ENCODE measurements at regions not wholly inside any gene's neighbourhood (a gene's known extent, or its start where the extent isn't known, plus 50 kb on each side); places are given as distances from the start of the nearest gene placed in this dataset.

DNA sequence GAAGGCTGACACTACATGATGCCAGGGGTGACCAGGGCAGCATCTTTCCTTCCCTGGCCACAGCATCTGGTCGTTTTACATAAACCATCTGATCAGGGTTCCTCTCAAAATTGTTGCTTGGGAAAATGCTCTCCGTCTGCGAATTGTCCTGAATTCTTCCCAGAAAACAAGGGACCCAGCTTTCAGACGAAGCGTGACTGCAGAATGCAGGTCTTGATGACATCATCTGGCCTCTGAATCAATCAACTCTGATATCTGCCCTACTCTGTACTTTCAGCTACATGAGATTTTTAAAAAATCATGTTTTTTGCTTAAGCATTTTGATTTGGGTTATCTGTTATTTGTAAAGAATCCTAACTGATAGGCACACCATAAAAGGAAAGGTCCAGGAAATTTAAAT is 246.6 kb upstream of the IRS2 start:
- TF ChIP-seq, protein P1, sequence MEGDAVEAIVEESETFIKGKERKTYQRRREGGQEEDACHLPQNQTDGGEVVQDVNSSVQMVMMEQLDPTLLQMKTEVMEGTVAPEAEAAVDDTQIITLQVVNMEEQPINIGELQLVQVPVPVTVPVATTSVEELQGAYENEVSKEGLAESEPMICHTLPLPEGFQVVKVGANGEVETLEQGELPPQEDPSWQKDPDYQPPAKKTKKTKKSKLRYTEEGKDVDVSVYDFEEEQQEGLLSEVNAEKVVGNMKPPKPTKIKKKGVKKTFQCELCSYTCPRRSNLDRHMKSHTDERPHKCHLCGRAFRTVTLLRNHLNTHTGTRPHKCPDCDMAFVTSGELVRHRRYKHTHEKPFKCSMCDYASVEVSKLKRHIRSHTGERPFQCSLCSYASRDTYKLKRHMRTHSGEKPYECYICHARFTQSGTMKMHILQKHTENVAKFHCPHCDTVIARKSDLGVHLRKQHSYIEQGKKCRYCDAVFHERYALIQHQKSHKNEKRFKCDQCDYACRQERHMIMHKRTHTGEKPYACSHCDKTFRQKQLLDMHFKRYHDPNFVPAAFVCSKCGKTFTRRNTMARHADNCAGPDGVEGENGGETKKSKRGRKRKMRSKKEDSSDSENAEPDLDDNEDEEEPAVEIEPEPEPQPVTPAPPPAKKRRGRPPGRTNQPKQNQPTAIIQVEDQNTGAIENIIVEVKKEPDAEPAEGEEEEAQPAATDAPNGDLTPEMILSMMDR (IDR thresholded peaks at IDR 0.05) = no peak
- H3K4me3 ChIP-seq = no peak overlapping the region
- no peaks in the 10 kb centered on the region for H3K36me3 ChIP-seq
- H3K4me1 ChIP-seq = no peaks in the 10 kb centered on the region
- H3K27me3 ChIP-seq = no peaks in the 10 kb centered on the region
- no peak overlapping the region for H3K27ac ChIP-seq
- no peak for DNase-seq (ENCODE audit: low spot score)
- H3K9me3 ChIP-seq = no peaks in the 10 kb centered on the region

DNA sequence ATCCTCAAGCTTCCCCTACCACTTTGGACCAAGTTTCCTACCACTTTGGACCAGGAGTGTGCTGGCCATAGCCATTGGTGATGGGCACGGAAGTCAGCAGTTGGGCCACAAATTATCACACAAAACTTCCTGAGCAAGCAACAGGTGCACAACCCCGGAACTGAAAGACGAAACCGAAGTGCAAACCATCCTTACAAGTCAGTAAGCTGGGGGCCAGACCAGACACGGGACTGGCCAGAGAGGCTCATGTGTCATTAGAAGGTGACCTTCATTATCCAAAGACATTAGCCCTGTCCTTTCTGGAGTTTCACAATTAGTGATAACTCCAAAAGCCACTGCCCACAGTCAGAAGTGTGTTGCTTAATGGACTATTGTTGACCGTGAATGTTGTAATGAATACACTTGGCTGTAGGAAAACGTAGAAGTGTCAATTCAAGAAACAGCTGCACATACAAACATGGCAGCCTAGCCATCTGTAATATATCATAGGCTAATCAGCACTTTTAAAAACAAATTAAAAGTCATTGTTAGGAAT is 244.1 kb upstream of the IRS2 start:
- Histone ChIP-seq H3K27me3 (no peaks in the 10 kb centered on the region), H3K4me1 (no peaks in the 10 kb centered on the region), H3K9me3 (no peaks in the 10 kb centered on the region), H3K36me3 (no peaks in the 10 kb centered on the region), H3K27ac (no peak overlapping the region), H3K4me3 (no peak overlapping the region)
- TF ChIP-seq, protein P1 (IDR thresholded peaks at IDR 0.05) = no peak
- DNase-seq (ENCODE audit: low spot score) = no peak

DNA sequence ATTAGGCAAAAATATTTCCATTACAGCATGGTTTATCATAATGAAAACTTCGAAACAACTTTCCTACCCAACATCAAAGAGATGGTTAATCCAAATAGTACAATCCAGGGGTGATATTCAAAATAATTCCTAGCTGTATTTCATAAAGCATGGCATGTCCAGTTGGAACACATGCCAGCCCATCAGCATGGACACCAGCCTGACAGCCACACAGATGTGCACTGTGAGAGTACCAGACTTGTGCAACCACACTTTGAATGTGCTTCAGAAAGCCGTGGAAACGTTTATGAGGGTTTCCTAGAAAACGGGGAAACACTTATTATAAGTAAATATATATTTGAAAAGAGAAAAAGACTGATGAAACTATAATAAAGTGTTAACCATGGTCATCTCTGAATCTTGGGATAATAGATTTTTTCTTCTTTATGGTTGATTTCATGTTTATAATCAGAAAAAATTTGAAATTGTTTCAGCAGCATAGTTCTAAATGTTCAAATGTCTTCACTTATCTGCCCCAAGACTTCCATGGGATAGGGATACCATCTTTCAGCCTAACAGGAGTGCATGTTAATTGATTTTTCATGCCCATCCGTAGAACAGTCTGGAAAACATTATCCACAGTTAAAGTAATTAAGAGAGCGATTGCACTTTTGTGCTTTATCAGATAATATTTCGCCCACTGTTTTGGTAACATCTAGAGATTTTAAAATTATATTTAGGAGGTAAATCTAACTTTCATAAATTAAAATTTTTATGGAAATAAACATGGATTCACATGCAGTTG is 242.6 kb upstream of the IRS2 start:
- no peak overlapping the region for H3K4me3 ChIP-seq
- H3K36me3 ChIP-seq = no peaks in the 10 kb centered on the region
- no peaks in the 10 kb centered on the region for H3K9me3 ChIP-seq
- no peak for DNase-seq (ENCODE audit: low spot score)
- TF ChIP-seq, protein P1 (IDR thresholded peaks at IDR 0.05) = no peak
- no peak overlapping the region for H3K27ac ChIP-seq
- no peaks in the 10 kb centered on the region for H3K27me3 ChIP-seq
- H3K4me1 ChIP-seq = peaks cover 0 to 8% of the 10 kb centered on the region in 2 donors

DNA sequence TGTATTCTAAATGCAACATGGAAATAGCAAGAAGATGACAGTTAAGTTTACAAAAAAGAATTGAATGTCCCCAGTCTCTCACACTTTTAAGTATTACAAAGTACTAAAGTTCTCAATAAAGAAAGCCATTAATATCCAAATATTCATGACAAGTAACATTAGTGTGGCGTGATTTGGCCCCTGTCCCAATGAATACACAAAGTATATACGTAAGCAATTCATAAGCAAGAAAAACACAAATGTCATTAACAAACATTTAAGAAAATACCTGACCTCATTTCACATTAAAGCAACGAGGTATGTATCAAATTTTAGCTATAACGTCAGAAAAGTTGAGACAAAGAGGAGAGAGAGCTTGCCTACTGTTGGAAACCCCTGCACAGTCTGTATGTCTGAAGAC is 241.9 kb upstream of the IRS2 start:
- TF ChIP-seq, protein P1 (IDR thresholded peaks at IDR 0.05) = no peak
- Histone ChIP-seq H3K9me3 (no peaks in the 10 kb centered on the region), H3K4me3 (no peak overlapping the region), H3K27ac (no peak overlapping the region), H3K36me3 (no peaks in the 10 kb centered on the region), H3K27me3 (no peaks in the 10 kb centered on the region), H3K4me1 (peaks cover 0 to 14% of the 10 kb centered on the region in 2 donors)
- no peak for DNase-seq (ENCODE audit: low spot score)

DNA sequence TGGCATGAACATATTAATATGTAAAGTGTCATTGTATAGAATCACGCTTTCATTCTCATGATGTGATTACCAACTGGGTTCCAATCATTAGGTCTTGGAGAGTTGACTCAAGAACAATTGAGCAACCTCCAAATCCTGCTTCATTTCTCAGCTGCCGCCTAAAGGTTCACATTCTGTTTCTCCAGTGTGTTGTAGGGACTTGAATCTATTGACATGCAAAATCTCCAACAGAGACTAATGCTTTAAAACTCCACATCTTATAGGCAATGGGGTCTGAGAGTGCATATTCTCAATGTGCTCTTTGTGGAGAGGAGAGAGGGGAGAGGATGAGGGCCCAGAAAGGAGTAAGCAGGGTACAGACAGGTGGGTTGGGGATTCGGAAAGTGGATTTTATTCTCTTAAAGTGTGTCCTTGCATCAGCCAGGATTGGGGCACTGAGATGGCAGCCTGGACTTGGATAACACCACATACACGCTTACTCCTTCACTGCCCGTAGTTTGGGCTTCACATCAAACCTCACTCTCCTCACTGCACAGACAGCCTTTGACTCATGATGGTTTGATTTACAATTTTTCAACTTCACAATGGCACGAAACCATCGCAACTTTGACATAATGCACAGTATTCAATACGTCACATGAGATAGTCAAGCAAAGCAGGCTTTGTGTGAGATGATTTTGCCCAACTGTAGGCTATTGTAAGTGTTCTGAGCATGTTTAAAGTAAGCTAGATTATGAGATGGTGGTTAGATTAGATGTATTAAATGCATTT is 241.3 kb upstream of the IRS2 start:
- H3K9me3 ChIP-seq = no peaks in the 10 kb centered on the region
- no peaks in the 10 kb centered on the region for H3K36me3 ChIP-seq
- H3K4me1 ChIP-seq = peaks cover 0 to 20% of the 10 kb centered on the region in 2 donors
- no peak overlapping the region for H3K4me3 ChIP-seq
- H3K27ac ChIP-seq = no peak overlapping the region
- no peak for DNase-seq (ENCODE audit: low spot score)
- TF ChIP-seq, protein P1 (IDR thresholded peaks at IDR 0.05) = no peak
- no peaks in the 10 kb centered on the region for H3K27me3 ChIP-seq
